Activated CD4-positive, alpha-beta T cell treated with anti-CD3 and anti-CD28 coated beads, Interleukin-10, Interleukin-2, amounts not matched to agents 100 ng/mL and 50 ng/mL, durations not matched to agents 16 hours and 8 hours (primary cell): ENCODE measurements at regions not wholly inside any gene's neighbourhood (a gene's known extent, or its start where the extent isn't known, plus 50 kb on each side); places are given as distances from the start of the nearest gene placed in this dataset.

Source experiments
- DNase-seq: peaks from one replicate; pipeline ENCODE4 v3.0.0-alpha.2; 2020

DNA sequence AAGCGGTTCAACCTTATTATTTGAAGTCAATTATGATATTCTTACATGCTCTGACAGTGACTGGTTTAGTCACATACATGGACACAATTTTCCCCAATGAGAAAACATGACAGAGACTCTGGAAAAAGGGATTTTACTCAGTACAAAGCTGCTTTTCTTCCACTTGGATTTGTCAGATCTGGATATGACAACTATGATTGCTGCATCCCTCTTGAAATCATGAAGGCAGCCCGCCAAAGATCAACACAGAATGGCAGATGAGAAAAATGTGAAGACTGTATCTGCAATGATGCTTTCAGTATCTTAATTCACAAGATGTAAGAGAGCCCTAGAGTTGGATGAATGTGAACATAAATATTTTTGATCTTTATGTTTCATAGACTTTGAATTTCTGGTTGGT lies 439.6 kb downstream of the CDH8 start:
- no peak for DNase-seq

- DNase-seq = no peak
These were observed 440.6 kb downstream of the CDH8 start for GRCh38 chr16:61595605-61596004.

- no peak for DNase-seq
These were observed 445.7 kb downstream of the CDH8 start for GRCh38 chr16:61590577-61590976.

- DNase-seq = no peak
These were observed 448.7 kb downstream of the CDH8 start for GRCh38 chr16:61587526-61587925.

GRCh38 chr16:61581417-61582046 lies 454.7 kb downstream of the CDH8 start:
- DNase-seq = no peak

- DNase-seq = no peak
These were observed 455.7 kb downstream of the CDH8 start for GRCh38 chr16:61580579-61580978.

GRCh38 chr16:61579195-61579594 lies 457.0 kb downstream of the CDH8 start:
- no peak for DNase-seq

- no peak for DNase-seq
These were observed 459.8 kb downstream of the CDH8 start for GRCh38 chr16:61576476-61576875.

DNA sequence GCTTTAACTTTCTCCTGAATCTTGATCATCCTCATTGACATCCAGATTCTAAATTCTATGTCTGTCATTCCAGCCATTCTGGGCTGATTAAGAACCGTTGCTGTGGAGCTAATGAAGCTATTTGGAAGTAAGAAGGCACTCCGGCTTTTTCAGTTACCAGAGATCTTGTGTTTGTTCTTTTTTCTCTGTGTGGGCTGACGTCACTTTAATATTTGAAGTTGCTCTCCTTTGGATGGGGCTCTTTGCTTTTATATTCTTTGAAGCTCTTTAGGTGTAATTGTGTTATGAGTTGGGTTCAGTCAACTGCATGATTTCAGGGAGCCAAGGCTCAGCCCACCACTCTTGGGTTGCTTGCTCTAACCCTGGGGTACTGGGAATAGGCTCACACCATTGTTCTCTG lies 460.6 kb downstream of the CDH8 start:
- DNase-seq = no peak

- DNase-seq = no peak
These were observed 467.2 kb downstream of the CDH8 start for GRCh38 chr16:61569028-61569427.

GRCh38 chr16:61564716-61565115 lies 471.5 kb downstream of the CDH8 start:
- DNase-seq = no peak

DNA sequence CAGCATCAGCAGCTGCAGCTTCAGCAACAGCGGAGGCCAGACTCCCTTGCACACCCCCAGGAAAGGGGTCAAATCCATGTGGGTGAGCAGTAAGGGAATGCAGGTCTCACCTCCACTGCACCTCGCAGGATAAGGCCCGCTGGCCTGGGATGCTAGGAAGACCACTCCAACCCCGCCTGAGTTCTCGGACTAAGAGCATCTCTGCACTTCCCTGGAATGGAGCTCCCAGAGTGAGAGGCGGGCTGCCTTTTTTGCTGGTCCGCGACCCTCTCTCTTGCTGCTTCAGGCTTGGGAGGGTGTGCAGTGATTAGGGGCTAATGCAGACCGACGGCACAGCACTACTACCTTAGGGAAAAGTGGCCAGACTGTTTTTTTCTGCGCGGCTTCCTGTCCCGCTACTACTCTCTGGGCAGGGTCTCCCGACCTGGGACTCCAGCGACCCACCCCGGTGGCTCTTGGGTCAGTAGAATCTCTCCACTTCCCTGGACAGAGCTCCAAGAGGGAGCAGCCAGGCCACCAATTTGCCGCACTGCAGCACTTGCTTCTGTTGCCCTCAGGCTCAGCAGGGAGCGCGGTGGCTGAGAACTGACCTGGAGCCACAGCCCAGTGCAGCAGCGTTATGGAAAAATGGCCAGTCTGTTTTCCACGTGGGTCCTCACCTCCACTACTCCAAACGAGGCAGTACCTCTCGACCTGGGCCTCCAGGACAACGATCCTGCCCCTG lies 480.4 kb downstream of the CDH8 start:
- no peak for DNase-seq

DNA sequence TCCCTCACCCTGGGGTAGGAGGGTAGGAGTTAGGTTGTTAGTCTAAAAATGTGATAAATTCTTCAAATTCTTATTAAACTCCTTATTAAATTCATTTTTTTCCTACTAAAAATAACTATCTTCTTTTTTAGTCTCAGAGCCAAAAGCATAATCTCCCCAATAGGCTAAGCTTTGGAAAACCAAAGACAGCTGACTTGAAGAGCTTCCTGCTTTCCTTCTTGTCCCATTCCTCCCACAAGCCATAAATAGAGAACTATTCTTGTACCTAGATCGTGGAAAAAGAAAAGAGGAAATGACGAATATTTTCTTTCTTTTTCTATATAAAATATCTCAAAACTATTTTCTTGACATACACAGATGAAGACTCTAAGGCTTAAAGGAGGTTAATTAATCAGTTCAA lies 486.9 kb downstream of the CDH8 start:
- no peak for DNase-seq

DNA sequence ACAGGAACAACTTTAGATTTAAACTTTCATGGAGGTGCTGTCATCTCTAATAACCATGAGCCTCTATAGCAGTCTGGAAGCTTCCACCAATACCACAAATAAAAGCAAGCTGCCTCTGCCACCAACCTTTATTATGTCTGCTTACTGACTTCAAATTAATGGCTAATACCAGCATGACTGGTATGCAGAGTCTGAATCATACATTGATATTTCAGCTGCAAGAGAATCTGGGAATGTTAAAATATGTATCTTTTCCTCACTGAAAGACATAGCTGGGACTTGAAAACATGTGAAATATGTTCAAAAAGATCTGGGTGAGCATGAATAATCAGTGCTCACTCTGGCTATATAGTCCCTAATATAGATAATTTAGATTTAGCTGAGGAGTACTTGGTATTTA lies 488.6 kb downstream of the CDH8 start:
- no peak for DNase-seq

- no peak for DNase-seq
These were observed 492.1 kb downstream of the CDH8 start for GRCh38 chr16:61544165-61544564.

- no peak for DNase-seq
These were observed 496.0 kb downstream of the CDH8 start for GRCh38 chr16:61540216-61540615.

GRCh38 chr16:61530697-61531096 lies 505.5 kb downstream of the CDH8 start:
- no peak for DNase-seq

- no peak for DNase-seq
These were observed 535.4 kb downstream of the CDH8 start for GRCh38 chr16:61500851-61501250.

- DNase-seq = no peak
These were observed 556.0 kb downstream of the CDH8 start for GRCh38 chr16:61480250-61480649.

- DNase-seq = no peak
These were observed 564.5 kb downstream of the CDH8 start for GRCh38 chr16:61471737-61472136.

DNA sequence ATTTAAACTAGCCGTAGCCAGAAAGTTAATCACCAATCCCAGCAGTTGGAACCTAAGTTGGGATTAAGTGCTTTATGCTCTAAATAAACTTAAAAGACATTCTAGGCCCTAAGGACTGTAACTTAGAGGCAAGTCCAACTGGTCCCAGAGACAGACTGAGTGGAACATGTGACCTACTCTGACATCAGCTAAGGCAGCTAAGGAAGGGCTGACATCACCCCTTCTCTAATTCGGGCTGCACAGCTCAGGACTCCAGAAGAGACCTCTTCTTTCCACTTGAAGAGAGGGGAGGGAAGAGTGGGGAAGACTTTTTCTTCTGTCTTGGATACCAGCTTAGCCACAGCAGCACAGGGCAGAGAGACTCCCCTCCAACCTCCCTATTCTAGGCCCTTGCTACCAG lies 565.2 kb downstream of the CDH8 start:
- no peak for DNase-seq

DNA sequence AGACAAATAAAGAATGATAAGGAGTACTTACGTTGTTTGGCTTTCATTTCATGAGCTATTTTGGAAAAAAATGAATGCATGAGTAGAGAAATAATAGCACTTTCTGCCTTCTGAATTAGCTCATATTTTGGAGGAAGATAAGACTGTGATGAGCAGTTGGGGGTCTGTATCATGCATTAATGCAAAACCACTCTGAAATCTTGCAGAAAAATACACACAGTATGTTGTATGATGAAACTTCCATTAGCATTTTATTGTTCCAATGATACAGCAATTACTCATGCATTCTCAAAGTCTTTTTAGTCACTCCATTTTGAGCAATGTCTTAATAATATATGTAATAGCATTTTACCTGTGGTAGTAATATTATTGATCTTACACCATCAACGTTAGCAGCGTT lies 571.0 kb downstream of the CDH8 start:
- DNase-seq = no peak

DNA sequence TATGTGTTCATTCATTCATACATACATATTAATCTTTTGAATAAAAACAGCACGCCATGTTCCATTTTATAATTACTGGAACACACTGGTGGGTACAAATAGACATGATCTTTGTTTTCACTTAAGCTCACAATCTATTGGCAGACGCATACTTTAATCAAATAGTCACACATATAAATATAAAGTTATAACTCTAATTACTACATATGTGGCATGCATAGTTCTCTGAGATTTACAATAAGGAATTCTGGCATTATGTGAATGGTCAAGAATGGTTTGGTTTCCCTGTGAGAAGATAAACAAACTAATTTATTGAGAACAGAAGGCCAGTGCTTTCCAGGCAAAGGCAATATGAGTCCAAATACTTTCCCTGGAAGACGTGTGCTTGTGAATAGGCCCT lies 576.2 kb downstream of the CDH8 start:
- no peak for DNase-seq

GRCh38 chr16:61435346-61435745 lies 600.9 kb downstream of the CDH8 start:
- DNase-seq = no peak

GRCh38 chr16:61432421-61432820 lies 603.8 kb downstream of the CDH8 start:
- no peak for DNase-seq
